Fibroblast of skin of right biceps (primary cell): ENCODE measurements at regions not wholly inside any gene's neighbourhood (a gene's known extent, or its start where the extent isn't known, plus 50 kb on each side); places are given as distances from the start of the nearest gene placed in this dataset.

Experiments
- DNase-seq: peaks from one replicate; pipeline ENCODE4 v3.0.0-alpha.2; 2013

- DNase-seq = no peak
These were observed 134.6 kb upstream of the SYNDIG1 start for GRCh38 chr20:24334830-24335229.

DNA sequence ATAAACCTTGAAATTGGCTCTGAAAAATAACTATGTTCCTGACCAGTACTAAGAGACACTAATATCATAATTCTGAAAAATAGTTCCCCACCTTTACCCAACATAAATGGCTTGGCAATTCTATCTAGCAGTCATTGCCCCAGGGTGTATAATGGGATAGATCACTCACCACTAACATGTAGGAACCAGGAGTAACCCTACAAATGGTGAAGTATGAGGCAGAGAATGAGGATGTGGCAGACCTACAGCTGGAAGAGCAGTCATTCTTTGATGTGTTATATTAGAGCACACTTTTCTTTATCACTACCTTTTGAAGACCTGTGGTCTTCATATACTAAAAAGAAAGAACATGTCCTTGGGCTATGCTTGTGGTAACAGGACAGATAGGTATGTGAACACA is 136.5 kb upstream of the SYNDIG1 start:
- DNase-seq = no peak

GRCh38 chr20:24331939-24332338 is 137.5 kb upstream of the SYNDIG1 start:
- DNase-seq = no peak

DNA sequence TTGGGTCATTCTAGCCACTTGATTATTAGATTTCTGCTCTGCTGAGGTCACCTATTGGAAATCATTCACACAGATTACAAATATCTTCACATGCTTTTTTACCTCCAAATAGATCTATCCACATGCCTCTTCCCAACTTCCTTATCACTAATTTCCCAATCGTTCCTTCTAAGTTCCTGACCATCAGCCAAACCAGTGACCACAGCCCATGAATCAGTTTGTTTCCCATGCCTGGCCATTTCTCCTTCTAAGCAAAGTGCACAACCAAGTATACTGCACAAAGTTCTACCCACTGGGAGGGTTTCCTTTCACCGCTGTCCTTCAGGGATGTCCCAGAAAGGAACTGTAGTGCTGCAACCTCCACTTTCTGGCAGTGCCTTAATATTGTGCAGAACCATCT is 140.5 kb upstream of the SYNDIG1 start:
- no peak for DNase-seq

- no peak for DNase-seq
These were observed 147.5 kb upstream of the SYNDIG1 start for GRCh38 chr20:24321973-24322372.

DNA sequence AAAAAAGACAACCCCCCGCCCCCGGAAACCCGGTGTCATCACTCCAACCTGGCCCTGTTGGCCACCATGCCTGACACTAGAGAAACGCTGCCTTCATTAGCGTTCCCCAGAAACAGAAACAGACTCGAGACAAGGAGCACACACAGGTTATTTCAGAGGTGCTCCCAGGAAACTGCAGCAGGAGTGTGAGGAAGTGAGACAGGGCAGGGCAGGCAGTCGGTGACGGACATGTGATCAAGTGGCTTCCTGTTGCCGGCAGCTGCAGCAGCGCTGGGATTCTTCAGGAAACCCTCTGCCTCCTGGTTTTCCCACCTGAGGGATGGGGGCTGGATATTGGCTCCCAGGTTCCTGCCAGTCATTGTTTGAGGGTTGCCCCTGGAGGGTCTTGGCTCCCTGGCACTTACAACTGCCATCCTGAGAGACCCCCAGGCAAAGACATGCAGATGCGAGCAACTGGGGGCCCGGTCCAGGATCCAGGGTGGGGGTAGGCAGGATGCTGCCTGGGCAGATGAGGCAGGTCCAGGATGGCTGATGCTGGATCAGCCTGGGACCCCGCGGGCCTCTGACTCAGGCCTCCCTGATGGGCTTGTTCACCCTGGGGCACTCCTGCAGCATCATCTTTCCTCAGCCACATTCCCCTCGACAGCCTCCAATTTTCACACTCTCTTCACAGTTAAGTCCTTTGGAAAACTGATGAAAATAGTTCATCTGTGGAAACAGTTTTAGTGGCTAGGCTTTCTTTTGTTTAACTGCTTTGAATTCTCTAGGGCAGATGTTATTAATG is 150.7 kb upstream of the SYNDIG1 start:
- DNase-seq = no peak

- no peak for DNase-seq
These were observed 152.2 kb upstream of the SYNDIG1 start for GRCh38 chr20:24317224-24317623.

GRCh38 chr20:24316731-24317130 is 152.7 kb upstream of the SYNDIG1 start:
- DNase-seq = no peak

DNA sequence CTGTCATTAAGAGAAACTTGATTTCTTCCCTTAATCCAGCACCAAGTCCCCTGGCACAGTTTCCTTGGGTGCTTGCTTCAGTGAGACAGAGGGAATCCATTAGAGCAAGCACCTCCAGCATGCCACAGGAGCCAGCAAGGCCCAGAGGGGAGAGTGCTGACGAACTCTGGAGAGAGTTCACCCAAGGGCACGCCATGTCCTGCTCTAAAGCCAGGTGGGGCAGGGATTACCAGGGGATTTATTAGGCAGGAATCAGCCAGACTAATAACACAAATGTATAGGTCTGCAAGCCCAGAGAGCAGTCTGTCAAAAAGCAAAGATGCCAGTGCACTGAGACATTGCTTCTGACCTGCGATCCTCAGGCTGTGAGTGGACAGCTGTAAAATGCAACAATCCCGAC is 155.4 kb upstream of the SYNDIG1 start:
- DNase-seq = no peak

GRCh38 chr20:24309596-24309995 is 159.8 kb upstream of the SYNDIG1 start:
- DNase-seq = peak; percentile 44

- DNase-seq = no peak
These were observed 164.1 kb upstream of the SYNDIG1 start for GRCh38 chr20:24305371-24305770.

DNA sequence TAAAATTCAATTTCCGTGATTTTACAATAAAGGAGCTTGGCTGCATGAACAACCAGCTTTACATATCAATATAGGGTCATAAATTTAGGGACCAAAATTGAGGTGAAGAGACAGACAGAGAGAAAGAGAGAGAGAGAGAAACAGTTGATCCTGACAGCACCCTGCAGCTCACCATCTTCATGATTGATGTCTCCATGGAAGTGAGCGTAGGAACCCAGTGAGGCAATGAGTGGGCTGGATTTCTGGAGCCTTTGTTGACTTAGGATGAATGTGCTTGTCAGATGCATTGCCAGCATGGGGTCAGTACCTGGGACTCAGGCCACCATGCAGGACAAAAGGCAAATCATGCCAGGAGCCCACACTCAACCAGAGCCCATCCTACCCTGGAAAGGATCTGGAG is 165.1 kb upstream of the SYNDIG1 start:
- no peak for DNase-seq

DNA sequence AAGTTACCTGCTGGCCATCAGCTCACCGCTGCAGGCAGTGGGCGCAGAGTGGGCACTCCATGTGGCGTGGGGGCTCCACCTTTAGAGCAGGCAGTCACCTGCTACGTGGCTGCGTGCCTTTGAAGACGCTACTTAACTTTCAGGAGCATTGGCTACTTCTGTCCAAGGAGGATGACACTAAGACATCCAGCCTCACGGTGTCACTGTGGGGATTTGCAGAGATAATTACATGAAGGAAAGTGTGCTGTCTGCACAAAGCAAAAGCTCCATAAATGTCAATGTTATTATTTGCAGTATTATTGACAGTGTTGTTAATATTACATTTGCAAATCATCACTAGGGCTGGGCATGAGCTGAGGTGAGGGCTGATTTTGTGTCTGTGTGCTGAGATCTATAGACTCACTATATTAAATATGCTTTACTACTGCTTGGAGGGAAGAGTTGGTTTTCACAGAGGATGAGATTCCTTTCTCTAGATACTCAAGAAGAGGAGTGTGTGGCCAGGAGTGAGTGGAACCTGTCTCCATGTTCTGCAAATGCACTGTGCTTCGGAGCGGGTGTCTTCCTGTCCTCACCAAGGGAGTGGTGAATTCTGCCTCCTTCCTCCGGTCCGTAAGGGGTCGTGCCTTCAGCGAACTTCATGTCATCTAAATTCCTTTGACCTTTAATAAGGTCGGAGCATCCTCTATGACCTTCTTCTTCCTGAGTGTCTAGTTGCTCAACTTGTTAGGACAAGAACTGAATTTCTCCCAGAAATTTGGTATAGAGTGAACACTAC is 165.8 kb upstream of the SYNDIG1 start:
- peak; percentile 14 for DNase-seq

- no peak for DNase-seq
These were observed 171.4 kb upstream of the SYNDIG1 start for GRCh38 chr20:24297993-24298392.

DNA sequence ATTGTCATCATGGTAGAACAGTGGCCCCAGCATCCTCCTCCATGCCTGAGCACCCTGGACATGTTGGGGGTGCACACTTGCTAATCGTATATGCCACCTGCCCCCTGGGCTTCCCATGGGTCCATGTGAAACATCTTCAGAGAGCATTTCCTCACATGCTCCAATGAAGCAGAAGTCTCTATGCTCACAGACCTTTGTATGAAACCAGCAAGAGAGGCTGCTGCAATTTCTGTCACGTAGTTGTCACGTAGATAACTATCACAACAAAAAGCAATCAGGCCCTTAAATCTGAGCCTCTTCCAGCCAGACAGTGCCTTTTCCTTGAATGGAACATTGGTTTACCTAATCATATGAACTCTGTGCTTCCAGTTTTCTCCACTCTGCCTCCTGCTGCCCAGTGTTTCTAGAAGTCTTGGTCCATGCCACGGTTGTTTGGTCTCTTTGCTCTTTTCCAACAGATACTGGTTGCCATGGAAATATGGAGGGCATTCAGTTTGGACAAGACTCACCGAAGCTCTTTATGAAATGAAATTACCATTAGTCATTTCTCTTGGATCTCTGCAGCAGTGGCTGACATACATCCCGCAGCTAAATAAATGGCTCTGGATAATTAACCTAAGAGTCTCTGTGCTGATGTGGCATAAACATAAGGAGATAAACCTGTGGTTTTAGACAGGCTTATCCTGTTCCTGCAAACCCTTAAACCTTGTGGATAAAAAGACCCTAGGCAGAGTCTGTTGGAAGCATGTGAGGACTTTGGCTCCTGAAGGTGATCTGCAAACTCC is 172.8 kb upstream of the SYNDIG1 start:
- DNase-seq = no peak

DNA sequence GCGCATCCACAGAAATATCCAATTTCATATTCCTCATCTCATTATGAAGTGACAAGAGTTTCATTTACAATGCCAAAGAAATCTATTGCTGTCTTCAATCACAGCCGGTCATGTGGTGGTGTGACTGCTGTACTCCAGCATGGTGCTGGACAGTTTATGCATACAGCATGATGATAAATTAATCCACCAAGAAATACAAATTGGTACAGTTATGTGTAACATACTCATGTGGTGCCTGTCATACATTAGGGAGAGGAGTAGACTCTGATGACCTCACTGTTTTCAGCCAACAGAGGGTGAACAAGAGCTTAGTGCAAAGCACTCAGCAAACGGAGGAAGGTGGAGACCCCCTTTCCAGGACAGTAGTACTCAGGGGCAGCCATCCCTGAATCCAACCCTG is 178.4 kb upstream of the SYNDIG1 start:
- DNase-seq = no peak

- DNase-seq = no peak
These were observed 179.5 kb upstream of the SYNDIG1 start for GRCh38 chr20:24289737-24290481.

GRCh38 chr20:24283186-24283585 is 186.2 kb upstream of the SYNDIG1 start:
- no peak for DNase-seq

DNA sequence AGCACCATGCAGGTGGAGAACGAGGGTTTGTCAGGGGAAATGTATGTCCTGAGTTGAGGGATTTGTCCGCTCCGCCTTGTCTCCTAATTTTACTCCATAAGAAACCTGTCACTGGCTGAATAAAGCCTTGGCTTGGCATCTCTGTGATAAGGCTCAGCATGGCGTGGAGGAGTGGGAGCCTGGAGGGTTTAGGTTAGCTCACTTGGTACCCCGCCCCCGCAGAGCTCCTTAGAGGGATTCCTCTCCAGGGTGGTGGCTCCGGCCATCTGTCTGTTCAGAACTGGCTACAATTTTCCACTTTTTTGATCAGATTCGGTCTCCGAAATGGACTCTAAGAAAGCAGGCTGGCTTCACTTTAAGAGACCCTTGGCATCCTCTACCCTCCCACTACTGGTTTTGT is 192.2 kb upstream of the SYNDIG1 start:
- no peak for DNase-seq

- DNase-seq = no peak
These were observed 193.3 kb upstream of the SYNDIG1 start for GRCh38 chr20:24275946-24276705.

DNA sequence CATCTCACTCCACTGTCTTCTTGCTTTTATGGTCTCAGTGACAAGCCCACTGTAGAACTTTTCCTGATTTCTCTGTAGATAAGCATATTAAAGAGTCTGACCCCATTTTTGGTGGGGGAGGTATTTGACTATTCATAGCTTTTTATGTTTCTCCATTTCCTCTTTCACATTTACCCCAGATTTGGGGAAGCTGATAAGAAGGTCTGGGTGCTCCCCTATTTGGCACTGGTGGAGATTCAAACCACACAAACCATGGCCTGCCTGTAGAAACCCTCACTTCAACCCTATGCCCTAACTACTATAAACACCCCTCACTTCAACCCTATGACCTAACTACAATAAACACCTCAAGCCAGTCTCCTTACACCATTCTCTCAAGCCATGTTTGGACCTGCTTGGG is 196.2 kb upstream of the SYNDIG1 start:
- DNase-seq = no peak

- no peak for DNase-seq
These were observed 208.1 kb upstream of the SYNDIG1 start for GRCh38 chr20:24261351-24261750.
